ENCODE measurements at regions not wholly inside any gene's neighbourhood (a gene's known extent, or its start where the extent isn't known, plus 50 kb on each side); places are given as distances from the start of the nearest gene placed in this dataset.
"Not testable (repeated sequence)": the region's sequence is repeated elsewhere in the genome, so short reads cannot be mapped to it uniquely, and the experiment has no call there.

- DNase-seq: no peak
Observed at GRCh38 chr3:196147116-196147515, 64.1 kb downstream of the ZDHHC19 start.

DNA sequence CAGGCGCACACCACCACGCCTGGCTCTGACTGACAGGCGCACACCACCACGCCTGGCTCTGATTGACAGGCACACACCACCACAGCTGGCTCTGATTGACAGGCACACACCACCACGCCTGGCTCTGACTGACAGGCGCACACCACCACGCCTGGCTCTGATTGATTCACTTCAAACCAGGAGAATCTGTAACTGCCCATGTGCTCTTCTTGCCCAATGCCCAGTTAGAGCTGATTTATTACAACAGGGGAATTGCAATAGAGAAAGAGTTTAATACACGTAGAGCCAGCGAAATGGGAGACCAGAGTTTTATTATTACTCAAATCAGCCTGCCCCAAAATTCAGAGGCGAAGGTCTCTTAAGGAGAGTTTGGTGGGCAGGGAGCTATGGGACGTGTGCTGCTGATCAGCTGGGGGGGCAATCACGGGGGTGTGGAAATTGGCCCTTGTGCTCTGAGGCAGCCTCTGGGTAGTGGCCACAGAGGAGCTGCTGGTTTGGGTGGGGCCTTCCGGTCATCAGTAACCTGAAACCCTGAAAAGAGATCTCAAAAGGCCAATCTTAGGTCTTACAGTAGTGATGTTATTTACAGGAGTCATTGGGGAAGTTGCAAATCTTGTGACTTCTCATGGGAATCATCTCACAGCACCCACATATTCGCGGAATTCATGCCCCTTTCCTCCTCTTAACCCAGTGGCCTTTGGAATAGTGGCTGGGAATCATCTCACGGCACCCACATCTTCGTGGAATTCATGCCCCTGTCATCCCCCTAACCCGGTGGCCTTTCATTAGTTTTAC, 63.8 kb upstream of the TFRC start:
- no peak for DNase-seq

DNA sequence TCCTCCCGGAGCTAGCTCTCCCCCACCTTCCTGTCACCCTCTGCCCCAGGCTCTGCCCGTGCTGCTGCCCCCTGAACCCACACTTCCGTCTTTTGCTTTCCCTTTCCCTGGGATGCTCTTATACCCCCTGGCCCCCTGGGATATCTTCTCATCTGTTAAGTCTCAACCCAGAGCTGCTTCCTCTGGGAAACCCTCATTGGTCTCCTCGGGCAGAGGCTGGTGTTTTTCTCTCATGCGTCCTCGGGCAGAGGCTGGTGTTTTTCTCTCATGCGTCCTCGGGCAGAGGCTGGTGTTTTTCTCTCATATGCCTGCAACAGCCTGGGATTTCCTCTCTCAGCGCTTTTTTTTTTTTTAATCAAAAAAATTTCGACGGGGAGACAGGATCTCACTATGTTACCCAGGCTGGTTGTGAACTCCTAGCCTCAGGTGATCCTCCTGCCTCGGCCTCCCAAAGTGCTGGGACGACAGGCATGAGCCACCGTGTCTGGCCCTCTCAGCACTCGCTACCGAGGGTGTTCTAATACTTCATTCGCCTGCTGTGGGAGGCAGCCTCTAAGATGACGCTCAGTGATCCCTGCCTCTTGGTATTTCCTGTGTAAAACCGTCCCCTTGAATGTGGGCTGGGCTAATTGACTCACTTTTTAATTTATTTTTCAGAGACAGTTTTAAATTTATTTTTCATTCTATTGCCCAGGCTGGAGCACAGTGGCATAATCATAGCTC, 62.7 kb upstream of the TFRC start:
- no peak for DNase-seq

DNA sequence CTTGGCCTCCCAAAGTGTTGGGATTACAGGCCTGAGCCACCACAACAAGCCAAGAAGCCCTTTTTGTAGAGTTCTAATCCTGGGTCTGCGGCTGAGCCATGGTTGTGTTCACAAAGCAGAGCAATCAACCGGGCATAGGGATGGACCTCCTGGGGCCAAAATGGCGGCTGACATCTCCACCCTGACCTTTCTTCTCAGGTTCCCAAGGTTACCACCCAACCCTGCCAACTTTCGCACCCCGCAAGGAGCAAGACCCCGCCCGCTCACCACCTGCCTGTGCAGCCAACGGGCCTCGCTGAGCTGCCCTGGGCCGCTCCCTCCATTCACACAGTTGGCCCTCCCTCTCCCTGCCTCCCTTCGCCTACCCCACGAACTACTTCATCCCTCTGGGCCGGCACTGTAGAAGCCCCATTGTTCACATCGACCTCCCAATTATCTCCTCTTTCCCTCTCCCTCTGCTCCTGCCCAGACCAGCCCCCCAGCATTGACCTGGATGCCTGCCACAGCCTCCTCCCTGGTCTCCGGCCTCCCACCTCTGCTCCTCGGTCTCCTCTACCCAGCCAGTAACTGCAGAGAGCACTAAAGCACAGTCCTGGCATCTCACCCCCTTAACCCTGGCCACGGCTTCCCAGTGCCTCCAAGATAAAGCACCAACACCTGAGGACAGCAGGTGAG, 62.0 kb upstream of the TFRC start:
- no peak for DNase-seq

DNA sequence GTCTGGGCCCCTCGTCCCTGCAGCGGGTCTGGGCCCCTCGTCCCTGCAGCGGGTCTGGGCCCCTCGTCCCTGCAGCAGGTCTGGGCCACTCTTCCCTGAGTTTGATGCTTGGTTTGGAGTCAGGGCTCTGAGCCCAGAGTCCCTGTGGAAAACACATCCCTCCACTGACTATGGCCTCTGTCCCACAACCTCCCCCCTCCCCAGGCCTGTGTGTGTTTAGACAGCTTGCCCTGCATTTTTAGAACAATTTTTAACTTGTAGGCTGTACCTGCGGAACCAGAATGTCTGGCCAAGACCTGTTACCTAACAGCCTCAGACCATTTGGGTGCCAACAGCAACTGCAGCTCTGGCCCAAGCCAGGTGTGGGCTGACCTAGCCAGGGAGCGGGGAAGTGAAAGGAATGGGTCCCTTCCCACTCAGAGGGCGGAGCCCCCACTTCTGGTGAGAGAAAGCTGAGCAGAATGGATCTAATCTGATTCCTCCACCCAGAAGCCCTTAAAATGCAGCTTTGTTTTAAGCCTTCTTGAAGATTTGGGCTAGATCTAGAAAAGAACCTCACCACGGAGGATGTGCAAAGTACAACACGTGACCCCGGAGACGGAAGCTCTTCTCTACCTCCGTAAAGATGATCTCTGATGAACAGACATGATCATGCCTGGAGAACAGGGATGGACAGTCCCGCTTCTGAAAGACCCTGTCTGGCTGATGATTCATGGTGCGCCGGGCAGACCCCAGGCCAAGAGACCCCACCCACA, 60.5 kb upstream of the TFRC start:
- DNase-seq: no peak

DNA sequence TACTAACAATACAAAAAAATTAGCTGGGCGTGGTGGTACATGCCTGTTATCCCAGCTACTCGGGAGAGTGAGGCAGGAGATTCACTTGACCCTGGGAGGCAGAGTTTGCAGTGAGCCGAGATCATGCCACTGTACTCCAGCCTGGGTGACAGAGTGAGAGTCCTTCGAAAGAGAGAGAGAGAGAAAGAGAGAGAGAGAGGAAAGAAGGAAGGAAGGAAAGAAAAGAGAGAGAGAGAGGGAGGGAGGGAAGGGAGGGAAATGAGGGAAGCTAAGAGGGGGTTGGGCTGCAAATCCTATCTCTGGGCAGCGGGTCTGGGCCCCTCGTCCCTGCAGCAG, 59.9 kb upstream of the TFRC start:
- DNase-seq: no peak

- DNase-seq: no peak
Observed at GRCh38 chr3:196141052-196141865, 59.4 kb upstream of the TFRC start.

- peak; percentile 43 for DNase-seq
Observed at GRCh38 chr3:196140224-196140623, 58.3 kb upstream of the TFRC start.

DNA sequence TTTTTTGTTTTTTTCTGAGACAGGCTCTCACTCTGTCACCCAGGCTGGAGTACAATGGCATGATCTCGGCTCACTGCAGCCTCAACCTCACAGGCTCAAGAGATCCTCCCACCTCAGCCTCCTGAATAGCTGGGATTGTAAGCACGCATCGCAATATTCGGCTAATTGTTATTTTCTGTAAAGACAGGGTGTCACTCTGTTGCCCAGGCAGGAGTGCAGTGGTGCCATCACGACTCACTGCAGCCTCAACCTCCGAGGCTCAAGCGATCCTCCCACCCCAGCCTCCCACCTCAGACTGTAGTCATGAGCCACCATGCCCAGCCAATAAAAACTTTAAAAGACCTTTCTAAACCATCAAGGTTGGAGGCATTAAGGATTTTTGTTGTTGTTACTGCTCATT, 57.4 kb upstream of the TFRC start:
- DNase-seq: no peak

DNA sequence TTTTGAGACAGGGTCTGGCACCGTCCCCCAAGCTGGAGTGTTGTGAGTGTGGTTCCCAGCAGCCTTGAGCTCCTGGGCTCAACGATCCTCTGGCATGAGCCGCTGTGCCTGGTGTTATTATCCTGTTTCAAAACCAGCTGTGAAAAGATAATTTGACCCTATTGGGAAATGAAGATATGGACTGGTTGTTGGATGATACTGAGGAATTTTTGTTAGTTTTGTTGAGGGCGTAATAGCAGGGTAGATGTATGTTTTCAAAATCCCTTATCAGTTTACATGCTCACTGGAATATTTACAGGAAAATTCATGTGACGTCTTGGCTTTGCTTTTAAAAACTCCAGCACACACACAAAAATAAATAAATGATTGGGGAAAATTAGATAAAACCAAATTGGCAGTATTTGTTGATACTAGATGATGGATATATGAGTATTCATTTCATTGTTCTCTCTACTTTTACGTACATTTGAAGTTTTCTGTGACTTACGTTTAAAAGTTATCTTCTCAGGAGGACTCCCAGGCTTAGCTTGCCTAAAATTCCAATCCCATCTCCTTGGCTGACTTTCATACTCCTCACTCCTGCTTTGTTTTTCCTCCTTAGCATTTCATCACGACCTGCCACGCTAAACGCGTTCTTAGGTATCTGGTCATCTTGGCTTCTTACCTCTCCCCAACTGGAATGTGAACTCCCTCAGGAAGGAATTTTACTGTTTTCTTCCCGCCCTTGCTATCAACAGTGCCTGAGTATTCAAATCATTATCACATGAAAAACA, 56.8 kb upstream of the TFRC start:
- DNase-seq: no peak

DNA sequence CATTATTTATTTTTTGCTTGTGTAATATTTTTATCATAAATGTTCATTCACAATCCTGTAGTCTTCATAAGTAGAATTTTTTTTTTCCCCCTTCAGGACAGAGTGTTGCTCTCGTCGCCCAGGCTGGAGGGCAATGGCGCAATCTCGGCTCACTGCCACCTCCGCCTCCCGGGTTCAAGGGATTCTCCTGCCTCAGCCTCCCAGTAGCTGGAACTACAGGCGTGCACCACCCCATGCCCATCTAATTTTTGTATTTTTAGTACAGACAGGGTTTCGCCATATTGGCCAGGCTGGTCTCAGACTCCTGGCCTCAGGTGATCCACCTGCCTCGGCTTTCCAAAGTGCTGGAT, 54.7 kb upstream of the TFRC start:
- DNase-seq: not testable (repeated sequence)

- DNase-seq: no peak
Observed at GRCh38 chr3:196135693-196136639, 54.1 kb upstream of the TFRC start.

DNA sequence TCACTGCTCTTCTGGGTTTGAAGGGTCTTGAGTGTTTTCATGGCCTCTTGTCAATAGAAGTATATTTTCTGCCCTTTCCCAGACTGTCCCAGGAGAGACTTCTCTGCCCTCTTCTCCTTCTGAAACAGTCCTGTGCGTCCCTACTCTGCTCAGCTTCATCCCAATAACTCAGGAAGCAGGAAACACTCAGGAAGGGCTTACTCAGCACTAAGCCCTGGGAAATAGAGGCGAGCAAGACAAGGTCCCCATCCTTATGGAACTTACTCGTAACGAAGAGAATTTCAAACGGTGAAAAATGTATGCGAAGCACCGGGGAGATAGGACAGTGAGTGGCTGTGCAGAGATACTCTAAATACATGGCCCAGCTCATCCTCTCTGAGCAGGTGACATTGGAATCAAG, 52.8 kb upstream of the TFRC start:
- no peak for DNase-seq

- DNase-seq: not testable (repeated sequence)
Observed at GRCh38 chr3:196133869-196134268, 52.0 kb upstream of the TFRC start.

GRCh38 chr3:196131921-196132320, 50.0 kb upstream of the TFRC start:
- DNase-seq: no peak
